ENCODE measurements at regions not wholly inside any gene's neighbourhood (a gene's known extent, or its start where the extent isn't known, plus 50 kb on each side); places are given as distances from the start of the nearest gene placed in this dataset.

GRCh38 chr3:30518181-30518864 is 88.1 kb upstream of the TGFBR2 start:
- TF ChIP-seq POLR2A (IDR thresholded peaks at IDR 0.05) (no peak), POLR2AphosphoS5 (IDR thresholded peaks at IDR 0.05) (peak; percentile 96)
- TF ChIP-seq, protein P1, sequence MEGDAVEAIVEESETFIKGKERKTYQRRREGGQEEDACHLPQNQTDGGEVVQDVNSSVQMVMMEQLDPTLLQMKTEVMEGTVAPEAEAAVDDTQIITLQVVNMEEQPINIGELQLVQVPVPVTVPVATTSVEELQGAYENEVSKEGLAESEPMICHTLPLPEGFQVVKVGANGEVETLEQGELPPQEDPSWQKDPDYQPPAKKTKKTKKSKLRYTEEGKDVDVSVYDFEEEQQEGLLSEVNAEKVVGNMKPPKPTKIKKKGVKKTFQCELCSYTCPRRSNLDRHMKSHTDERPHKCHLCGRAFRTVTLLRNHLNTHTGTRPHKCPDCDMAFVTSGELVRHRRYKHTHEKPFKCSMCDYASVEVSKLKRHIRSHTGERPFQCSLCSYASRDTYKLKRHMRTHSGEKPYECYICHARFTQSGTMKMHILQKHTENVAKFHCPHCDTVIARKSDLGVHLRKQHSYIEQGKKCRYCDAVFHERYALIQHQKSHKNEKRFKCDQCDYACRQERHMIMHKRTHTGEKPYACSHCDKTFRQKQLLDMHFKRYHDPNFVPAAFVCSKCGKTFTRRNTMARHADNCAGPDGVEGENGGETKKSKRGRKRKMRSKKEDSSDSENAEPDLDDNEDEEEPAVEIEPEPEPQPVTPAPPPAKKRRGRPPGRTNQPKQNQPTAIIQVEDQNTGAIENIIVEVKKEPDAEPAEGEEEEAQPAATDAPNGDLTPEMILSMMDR (IDR thresholded peaks at IDR 0.05), result peak in 1 of 4 experiments; percentile 24
- H3K4me1 ChIP-seq (replicated peaks), result no peaks in the 10 kb centered on the region
- WGBS, result 14% methylated on average over 4 of the region's 4 CpGs
- no peaks in the 10 kb centered on the region for H3K9me3 ChIP-seq
- intact Hi-C loops (cut with DNase I), result loop anchor here (2.0 to 10.0 kb wide), 4 partner anchors 78 to 211 kb away; partner anchors contain the start of gene TGFBR2
- peak; percentile 91 for DNase-seq (ENCODE audit: low spot score)
- H3K27me3 ChIP-seq (replicated peaks; ENCODE audit: insufficient read depth), result no peaks in the 10 kb centered on the region
- H3K27ac ChIP-seq, result peak overlapping the region; percentile 46 to 50
- H3K36me3 ChIP-seq, result no peaks in the 10 kb centered on the region
- no peak overlapping the region for H3K4me3 ChIP-seq

GRCh38 chr3:30518872-30519271 is 87.5 kb upstream of the TGFBR2 start:
- Histone ChIP-seq H3K27ac (peak overlapping the region; percentile 34 to 45), H3K27me3 (replicated peaks; ENCODE audit: insufficient read depth) (no peaks in the 10 kb centered on the region), H3K4me1 (replicated peaks) (no peaks in the 10 kb centered on the region), H3K9me3 (no peaks in the 10 kb centered on the region), H3K4me3 (no peak overlapping the region), H3K36me3 (no peaks in the 10 kb centered on the region)
- DNase-seq (ENCODE audit: low spot score), result no peak
- intact Hi-C loops (cut with DNase I), result loop anchor here (2.0 to 10.0 kb wide), 4 partner anchors 78 to 212 kb away; partner anchors contain the start of gene TGFBR2
- TF ChIP-seq, protein P1 (IDR thresholded peaks at IDR 0.05), result no peak
- no peak for TF ChIP-seq POLR2A (IDR thresholded peaks at IDR 0.05)
- no peak for TF ChIP-seq POLR2AphosphoS5 (IDR thresholded peaks at IDR 0.05)

- WGBS, result 67% methylated on average over 2 of the region's 2 CpGs
- H3K27me3 ChIP-seq (replicated peaks; ENCODE audit: insufficient read depth), result no peaks in the 10 kb centered on the region
- peak overlapping the region in 1 of 2 donors; percentile 5 for H3K27ac ChIP-seq
- H3K9me3 ChIP-seq, result no peaks in the 10 kb centered on the region
- no peak for DNase-seq (ENCODE audit: low spot score)
- intact Hi-C loops (cut with DNase I), result no loop called here
- no peaks in the 10 kb centered on the region for H3K4me1 ChIP-seq (replicated peaks)
- no peak for TF ChIP-seq POLR2AphosphoS5 (IDR thresholded peaks at IDR 0.05)
- TF ChIP-seq, protein P1 (IDR thresholded peaks at IDR 0.05), result no peak
- TF ChIP-seq POLR2A (IDR thresholded peaks at IDR 0.05), result no peak
- no peak overlapping the region for H3K4me3 ChIP-seq
- H3K36me3 ChIP-seq, result no peaks in the 10 kb centered on the region
Observed at GRCh38 chr3:30520699-30521098, 85.7 kb upstream of the TGFBR2 start.

GRCh38 chr3:30521156-30521715 is 85.2 kb upstream of the TGFBR2 start:
- H3K27me3 ChIP-seq (replicated peaks; ENCODE audit: insufficient read depth), result no peaks in the 10 kb centered on the region
- intact Hi-C loops (cut with DNase I), result no loop called here
- DNase-seq (ENCODE audit: low spot score), result no peak
- no peak overlapping the region for H3K4me3 ChIP-seq
- no peaks in the 10 kb centered on the region for H3K36me3 ChIP-seq
- H3K27ac ChIP-seq, result no peak overlapping the region
- H3K9me3 ChIP-seq, result no peaks in the 10 kb centered on the region
- H3K4me1 ChIP-seq (replicated peaks), result no peaks in the 10 kb centered on the region
- WGBS, result 98% methylated on average over 1 of the region's 1 CpG
- TF ChIP-seq POLR2AphosphoS5 (IDR thresholded peaks at IDR 0.05) (no peak), POLR2A (IDR thresholded peaks at IDR 0.05) (no peak)
- TF ChIP-seq, protein P1 (IDR thresholded peaks at IDR 0.05), result no peak

- TF ChIP-seq POLR2AphosphoS5 (IDR thresholded peaks at IDR 0.05), result no peak
- TF ChIP-seq POLR2A (IDR thresholded peaks at IDR 0.05), result no peak
- TF ChIP-seq, protein P1 (IDR thresholded peaks at IDR 0.05), result no peak
- WGBS, result 94% methylated on average over 8 of the region's 8 CpGs
- Histone ChIP-seq H3K36me3 (no peaks in the 10 kb centered on the region), H3K9me3 (no peaks in the 10 kb centered on the region), H3K4me3 (no peak overlapping the region), H3K27ac (no peak overlapping the region), H3K27me3 (replicated peaks; ENCODE audit: insufficient read depth) (no peaks in the 10 kb centered on the region), H3K4me1 (replicated peaks) (no peaks in the 10 kb centered on the region)
- intact Hi-C loops (cut with DNase I), result no loop called here
- no peak for DNase-seq (ENCODE audit: low spot score)
Observed at GRCh38 chr3:30522476-30522875, 83.9 kb upstream of the TGFBR2 start.
